SU-DHL-6 (cell line): ENCODE measurements at regions not wholly inside any gene's neighbourhood (a gene's known extent, or its start where the extent isn't known, plus 50 kb on each side); places are given as distances from the start of the nearest gene placed in this dataset.

Experiments
- H2AFZ ChIP-seq: fragments of 200-600 bp; sonication (generic); 2 replicates; pipeline ENCODE4 v1.6.1; 2014; ENCODE audit warnings: low read depth, mild to moderate bottlenecking, moderate library complexity, mixed read lengths, antibody characterized with exemption, low read length; ENCODE audit not compliant: severe bottlenecking
- H3F3A ChIP-seq: fragments of 200-600 bp; shearing (Covaris generic); 2 replicates; pipeline ENCODE4 v1.6.0; 2016; ENCODE audit warnings: antibody characterized with exemption, mild to moderate bottlenecking; ENCODE audit not compliant: insufficient read depth
- H3K27ac ChIP-seq: fragments of 200-600 bp; sonication (generic); 2 replicates; pipeline ENCODE4 v1.5.1; 2016; ENCODE audit warnings: low read depth, mild to moderate bottlenecking, low read length, moderate library complexity, mixed read lengths
- H3K27me3 ChIP-seq: fragments of 200-600 bp; sonication (generic), shearing (Covaris generic); 2 replicates; pipeline ENCODE4 v1.6.0; 2014; ENCODE audit warnings: mild to moderate bottlenecking, low read length
- H3K36me3 ChIP-seq: fragments of 200-600 bp; sonication (generic); 2 replicates; pipeline ENCODE4 v1.6.1; 2014; ENCODE audit warnings: mild to moderate bottlenecking, low read length, mixed read lengths
- H3K4me2 ChIP-seq: fragments of 300-600, 200-600 bp; shearing (Covaris generic), sonication (generic); 2 replicates; pipeline ENCODE4 v1.6.0; 2014; ENCODE audit warnings: low read length, low read depth, mild to moderate bottlenecking; ENCODE audit not compliant: poor library complexity, severe bottlenecking
- H3K4me3 ChIP-seq: fragments of 200-600 bp; sonication (generic); 2 replicates; pipeline ENCODE4 v1.5.1; 2014; ENCODE audit warnings: antibody characterized with exemption, low read length, mild to moderate bottlenecking, mixed read lengths; ENCODE audit not compliant: insufficient read depth, poor library complexity, severe bottlenecking
- H3K79me2 ChIP-seq: fragments of 200-600 bp; sonication (generic); 2 replicates; pipeline ENCODE4 v1.6.1; 2014; ENCODE audit warnings: mild to moderate bottlenecking, low read length, moderate library complexity; ENCODE audit not compliant: insufficient read depth
- H3K9ac ChIP-seq: fragments of 200-600 bp; sonication (generic); 2 replicates; pipeline ENCODE4 v1.7.0; 2014; ENCODE audit warnings: mild to moderate bottlenecking, low read length
- H3K9me2 ChIP-seq: fragments of 200-600 bp; sonication (generic); replicated peaks from 2 replicates; pipeline ENCODE4 v1.6.1; 2014; ENCODE audit warnings: low read length; ENCODE audit not compliant: insufficient read depth
- H3K9me3 ChIP-seq: fragments of 200-600 bp; sonication (generic); 2 replicates; pipeline ENCODE4 v1.6.1; 2014; ENCODE audit warnings: low read length, mixed read lengths; ENCODE audit not compliant: insufficient read depth
- H4K20me1 ChIP-seq: fragments of 200-600 bp; sonication (generic); 2 replicates; pipeline ENCODE4 v1.6.1; 2014; ENCODE audit warnings: low read depth, mild to moderate bottlenecking, antibody characterized with exemption, low read length, moderate library complexity, mixed read lengths
- EZH2phosphoT487 ChIP-seq: fragments of 200-600 bp; sonication (generic), shearing (Covaris generic); conservative IDR thresholded peaks from 2 replicates; pipeline ENCODE4 v1.6.1; 2018; ENCODE audit warnings: mild to moderate bottlenecking, antibody characterized with exemption, low read length, moderate library complexity, mixed read lengths
- TF ChIP-seq, protein P1 (sequence below): fragments of 200-600 bp; sonication (generic); IDR thresholded peaks from one replicate; pipeline ENCODE4 v1.5.1; 2017; ENCODE audit warnings: antibody characterized with exemption, mild to moderate bottlenecking, low read length, moderate library complexity; ENCODE audit not compliant: insufficient read depth, poor library complexity, severe bottlenecking

DNA sequence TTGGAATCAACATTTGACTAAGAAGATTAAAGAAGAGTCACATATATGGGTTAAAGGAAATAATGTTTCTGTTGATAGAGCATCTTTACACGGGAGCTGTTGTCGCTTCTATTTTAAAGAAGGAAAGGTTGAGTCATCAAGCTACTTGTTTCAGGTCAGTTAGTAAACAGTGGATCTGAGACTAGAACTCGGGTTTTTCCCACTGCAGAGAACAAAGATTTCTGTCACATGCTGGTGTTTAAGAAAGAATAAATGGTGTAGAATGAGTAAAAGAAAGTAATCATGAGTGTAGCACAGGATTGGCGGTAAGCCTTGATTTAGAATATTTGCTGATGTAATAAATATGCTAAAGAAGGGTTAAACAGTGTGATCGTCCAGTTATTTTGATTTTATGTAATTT is 455.5 kb downstream of the AEBP2 start:
- H3F3A ChIP-seq: no peaks in the 10 kb centered on the region
- no peaks in the 10 kb centered on the region for H3K9me2 ChIP-seq
- no peak overlapping the region for H3K27ac ChIP-seq
- H3K9ac ChIP-seq: no peak overlapping the region
- H2AFZ ChIP-seq: no peak overlapping the region
- H4K20me1 ChIP-seq: no peaks in the 10 kb centered on the region
- TF ChIP-seq, protein P1, sequence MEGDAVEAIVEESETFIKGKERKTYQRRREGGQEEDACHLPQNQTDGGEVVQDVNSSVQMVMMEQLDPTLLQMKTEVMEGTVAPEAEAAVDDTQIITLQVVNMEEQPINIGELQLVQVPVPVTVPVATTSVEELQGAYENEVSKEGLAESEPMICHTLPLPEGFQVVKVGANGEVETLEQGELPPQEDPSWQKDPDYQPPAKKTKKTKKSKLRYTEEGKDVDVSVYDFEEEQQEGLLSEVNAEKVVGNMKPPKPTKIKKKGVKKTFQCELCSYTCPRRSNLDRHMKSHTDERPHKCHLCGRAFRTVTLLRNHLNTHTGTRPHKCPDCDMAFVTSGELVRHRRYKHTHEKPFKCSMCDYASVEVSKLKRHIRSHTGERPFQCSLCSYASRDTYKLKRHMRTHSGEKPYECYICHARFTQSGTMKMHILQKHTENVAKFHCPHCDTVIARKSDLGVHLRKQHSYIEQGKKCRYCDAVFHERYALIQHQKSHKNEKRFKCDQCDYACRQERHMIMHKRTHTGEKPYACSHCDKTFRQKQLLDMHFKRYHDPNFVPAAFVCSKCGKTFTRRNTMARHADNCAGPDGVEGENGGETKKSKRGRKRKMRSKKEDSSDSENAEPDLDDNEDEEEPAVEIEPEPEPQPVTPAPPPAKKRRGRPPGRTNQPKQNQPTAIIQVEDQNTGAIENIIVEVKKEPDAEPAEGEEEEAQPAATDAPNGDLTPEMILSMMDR: no peak
- no peak for TF ChIP-seq EZH2phosphoT487
- no peaks in the 10 kb centered on the region for H3K36me3 ChIP-seq
- no peak overlapping the region for H3K4me2 ChIP-seq
- no peaks in the 10 kb centered on the region for H3K79me2 ChIP-seq
- H3K27me3 ChIP-seq: no peaks in the 10 kb centered on the region
- no peak overlapping the region for H3K4me3 ChIP-seq
- H3K9me3 ChIP-seq: no peaks in the 10 kb centered on the region

DNA sequence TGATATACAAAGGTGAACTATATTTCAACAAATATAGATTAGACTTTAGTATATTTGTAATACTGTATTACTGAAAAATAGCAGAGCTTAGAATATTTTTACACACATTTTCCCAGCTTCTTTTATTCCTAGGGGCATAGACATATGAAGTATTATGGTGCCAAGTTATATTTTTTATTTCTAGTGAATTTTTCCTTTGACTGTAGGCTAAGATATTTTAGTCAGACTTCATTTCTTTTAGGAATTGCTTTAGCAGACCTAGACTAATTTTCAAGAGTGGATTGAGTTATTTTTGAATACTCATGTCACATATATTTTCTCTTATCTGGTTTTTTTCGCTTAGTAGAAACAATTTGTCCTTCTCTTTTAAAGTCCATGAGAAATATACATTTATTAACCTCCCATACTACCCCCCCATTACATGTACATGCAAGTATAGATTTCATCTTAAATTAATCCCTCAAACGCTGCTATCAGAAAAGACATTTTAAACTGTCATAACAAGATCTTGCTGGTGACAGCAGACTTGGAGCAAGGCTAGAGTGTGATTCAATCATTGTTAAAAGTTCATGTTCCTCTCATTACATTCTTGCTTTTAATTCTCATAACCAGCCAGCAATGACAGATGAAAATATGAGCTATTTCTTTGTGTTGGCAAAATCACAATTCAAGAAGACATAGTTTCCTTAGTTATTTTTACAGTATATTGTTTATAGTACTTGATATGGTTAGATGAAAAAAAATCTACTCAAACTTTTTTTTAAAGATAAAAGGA is 456.1 kb downstream of the AEBP2 start:
- H3F3A ChIP-seq: no peaks in the 10 kb centered on the region
- no peak overlapping the region for H3K9ac ChIP-seq
- no peaks in the 10 kb centered on the region for H3K27me3 ChIP-seq
- no peaks in the 10 kb centered on the region for H3K79me2 ChIP-seq
- H3K9me3 ChIP-seq: no peaks in the 10 kb centered on the region
- no peaks in the 10 kb centered on the region for H3K36me3 ChIP-seq
- no peak overlapping the region for H3K4me3 ChIP-seq
- H3K27ac ChIP-seq: no peak overlapping the region
- no peaks in the 10 kb centered on the region for H4K20me1 ChIP-seq
- TF ChIP-seq EZH2phosphoT487: no peak
- TF ChIP-seq, protein P1: no peak
- H2AFZ ChIP-seq: no peak overlapping the region
- no peaks in the 10 kb centered on the region for H3K9me2 ChIP-seq
- no peak overlapping the region for H3K4me2 ChIP-seq

DNA sequence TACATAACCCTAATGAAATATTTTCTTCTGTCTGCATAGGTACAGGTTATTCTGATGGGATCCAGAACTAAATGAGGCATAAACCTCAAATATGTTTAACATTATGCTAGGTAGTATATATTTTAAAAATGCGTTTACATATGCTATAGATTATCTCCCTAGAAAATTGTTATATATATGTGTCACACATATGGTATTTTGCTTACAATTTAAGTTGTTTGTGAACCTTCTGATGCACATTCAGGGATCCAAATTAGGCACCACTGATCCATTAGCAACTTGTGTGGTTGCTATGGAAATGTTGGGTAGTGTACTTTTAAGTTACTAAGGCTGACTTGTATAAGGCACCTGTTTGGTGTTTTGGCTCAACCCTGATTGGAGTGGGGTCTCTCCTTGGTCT is 456.7 kb downstream of the AEBP2 start:
- no peak overlapping the region for H3K4me3 ChIP-seq
- no peaks in the 10 kb centered on the region for H3F3A ChIP-seq
- no peaks in the 10 kb centered on the region for H3K9me3 ChIP-seq
- H3K4me2 ChIP-seq: no peak overlapping the region
- H3K27me3 ChIP-seq: no peaks in the 10 kb centered on the region
- H4K20me1 ChIP-seq: no peaks in the 10 kb centered on the region
- H3K9ac ChIP-seq: no peak overlapping the region
- no peaks in the 10 kb centered on the region for H3K9me2 ChIP-seq
- H3K27ac ChIP-seq: no peak overlapping the region
- no peaks in the 10 kb centered on the region for H3K36me3 ChIP-seq
- no peaks in the 10 kb centered on the region for H3K79me2 ChIP-seq
- H2AFZ ChIP-seq: no peak overlapping the region
- TF ChIP-seq, protein P1: no peak
- no peak for TF ChIP-seq EZH2phosphoT487
